ENCODE measurements at regions not wholly inside any gene's neighbourhood (a gene's known extent, or its start where the extent isn't known, plus 50 kb on each side); places are given as distances from the start of the nearest gene placed in this dataset.
"Not testable (repeated sequence)": the region's sequence is repeated elsewhere in the genome, so short reads cannot be mapped to it uniquely, and the experiment has no call there.

GRCh38 chr5:99614888-99615287, 686.1 kb upstream of the CHD1 start:
- DNase-seq (ENCODE audit: low read depth in 2 of 2, low spot score in 1 of 2), result no peak

- no peak for DNase-seq (ENCODE audit: low read depth in 2 of 2, low spot score in 1 of 2)
These were observed 678.3 kb upstream of the CHD1 start for GRCh38 chr5:99607124-99607523.

GRCh38 chr5:99605904-99606303, 677.1 kb upstream of the CHD1 start:
- no peak for DNase-seq (ENCODE audit: low read depth in 2 of 2, low spot score in 1 of 2)

GRCh38 chr5:99600952-99601351, 672.1 kb upstream of the CHD1 start:
- no peak for DNase-seq (ENCODE audit: low read depth in 2 of 2, low spot score in 1 of 2)

GRCh38 chr5:99590806-99591205, 662.0 kb upstream of the CHD1 start:
- no peak for DNase-seq (ENCODE audit: low read depth in 2 of 2, low spot score in 1 of 2)

GRCh38 chr5:99589424-99589823, 660.6 kb upstream of the CHD1 start:
- DNase-seq (ENCODE audit: low read depth in 2 of 2, low spot score in 1 of 2), result no peak

GRCh38 chr5:99587983-99588382, 659.2 kb upstream of the CHD1 start:
- DNase-seq (ENCODE audit: low read depth in 2 of 2, low spot score in 1 of 2), result no peak

- no peak for DNase-seq (ENCODE audit: low read depth in 2 of 2, low spot score in 1 of 2)
These were observed 658.1 kb upstream of the CHD1 start for GRCh38 chr5:99586878-99587277.

- not testable (repeated sequence) for DNase-seq (ENCODE audit: low read depth in 2 of 2, low spot score in 1 of 2)
These were observed 652.4 kb upstream of the CHD1 start for GRCh38 chr5:99581204-99581603.

GRCh38 chr5:99562937-99563627, 634.3 kb upstream of the CHD1 start:
- DNase-seq (ENCODE audit: low read depth in 2 of 2, low spot score in 1 of 2), result not testable (repeated sequence)

- no peak for DNase-seq (ENCODE audit: low read depth in 2 of 2, low spot score in 1 of 2)
These were observed 624.5 kb upstream of the CHD1 start for GRCh38 chr5:99553211-99553810.

- DNase-seq (ENCODE audit: low read depth in 2 of 2, low spot score in 1 of 2), result no peak
These were observed 615.5 kb upstream of the CHD1 start for GRCh38 chr5:99544356-99544755.

- DNase-seq (ENCODE audit: low read depth in 2 of 2, low spot score in 1 of 2), result no peak
These were observed 615.0 kb upstream of the CHD1 start for GRCh38 chr5:99543841-99544240.

- not testable (repeated sequence) for DNase-seq (ENCODE audit: low read depth in 2 of 2, low spot score in 1 of 2)
These were observed 605.4 kb upstream of the CHD1 start for GRCh38 chr5:99534241-99534640.

GRCh38 chr5:99521666-99522065, 592.9 kb upstream of the CHD1 start:
- not testable (repeated sequence) for DNase-seq (ENCODE audit: low read depth in 2 of 2, low spot score in 1 of 2)

GRCh38 chr5:99515864-99516490, 587.2 kb upstream of the CHD1 start:
- DNase-seq (ENCODE audit: low read depth in 2 of 2, low spot score in 1 of 2), result not testable (repeated sequence)

GRCh38 chr5:99510237-99510866, 581.5 kb upstream of the CHD1 start:
- DNase-seq (ENCODE audit: low read depth in 2 of 2, low spot score in 1 of 2), result not testable (repeated sequence)

GRCh38 chr5:99509064-99509463, 580.3 kb upstream of the CHD1 start:
- not testable (repeated sequence) for DNase-seq (ENCODE audit: low read depth in 2 of 2, low spot score in 1 of 2)

GRCh38 chr5:99495456-99495855, 566.6 kb upstream of the CHD1 start:
- not testable (repeated sequence) for DNase-seq (ENCODE audit: low read depth in 2 of 2, low spot score in 1 of 2)

- DNase-seq (ENCODE audit: low read depth in 2 of 2, low spot score in 1 of 2), result not testable (repeated sequence)
These were observed 549.6 kb upstream of the CHD1 start for GRCh38 chr5:99478450-99478849.

- DNase-seq (ENCODE audit: low read depth in 2 of 2, low spot score in 1 of 2), result not testable (repeated sequence)
These were observed 544.5 kb upstream of the CHD1 start for GRCh38 chr5:99473328-99473727.

- not testable (repeated sequence) for DNase-seq (ENCODE audit: low read depth in 2 of 2, low spot score in 1 of 2)
These were observed 542.9 kb upstream of the CHD1 start for GRCh38 chr5:99471726-99472125.

Measured in stimulated activated CD8-positive, alpha-beta memory T cell treated with anti-CD3 and anti-CD28 coated beads, Interleukin-4, amount 100 ng/mL, for 4 hours (primary cell).